ENCODE measurements at regions not wholly inside any gene's neighbourhood (a gene's known extent, or its start where the extent isn't known, plus 50 kb on each side); places are given as distances from the start of the nearest gene placed in this dataset.

DNA sequence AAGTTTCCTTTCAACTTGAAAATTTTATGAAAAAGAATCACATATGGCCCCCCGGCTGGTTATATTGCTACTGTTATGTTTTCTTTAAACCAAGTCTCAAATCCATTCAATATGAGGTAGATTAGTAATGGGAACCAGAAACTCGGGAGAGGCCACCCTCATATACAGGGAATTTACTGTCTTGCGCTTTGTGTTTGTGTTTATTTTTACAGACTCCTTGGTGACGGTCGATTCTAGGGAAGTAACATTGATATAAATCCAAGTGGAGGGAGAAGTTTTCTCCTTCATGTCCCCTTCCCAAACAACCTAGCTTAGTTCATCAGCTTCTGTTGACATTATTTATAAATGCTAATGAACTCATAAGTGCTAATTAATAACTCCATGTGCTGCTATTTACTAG is 163.5 kb upstream of the LMO4 start:
- Histone ChIP-seq H3K27me3 (no peaks in the 10 kb centered on the region), H3K4me1 (peaks cover 0 to 20% (median 4%) of the 10 kb centered on the region in 4 donors), H3K27ac (replicated peaks in 1 of 4) (no peak overlapping the region), H3K9me3 (no peaks in the 10 kb centered on the region), H3K4me3 (no peak overlapping the region), H3K36me3 (no peaks in the 10 kb centered on the region)
- DNase-seq (ENCODE audit: extremely low spot score) = no peak
- no peak for TF ChIP-seq EP300 (IDR thresholded peaks at IDR 0.05)
- TF ChIP-seq POLR2A (IDR thresholded peaks at IDR 0.05; ENCODE audit: low read depth) = no peak
- no peak for TF ChIP-seq POLR2AphosphoS5 (IDR thresholded peaks at IDR 0.05)
- TF ChIP-seq, protein P1, sequence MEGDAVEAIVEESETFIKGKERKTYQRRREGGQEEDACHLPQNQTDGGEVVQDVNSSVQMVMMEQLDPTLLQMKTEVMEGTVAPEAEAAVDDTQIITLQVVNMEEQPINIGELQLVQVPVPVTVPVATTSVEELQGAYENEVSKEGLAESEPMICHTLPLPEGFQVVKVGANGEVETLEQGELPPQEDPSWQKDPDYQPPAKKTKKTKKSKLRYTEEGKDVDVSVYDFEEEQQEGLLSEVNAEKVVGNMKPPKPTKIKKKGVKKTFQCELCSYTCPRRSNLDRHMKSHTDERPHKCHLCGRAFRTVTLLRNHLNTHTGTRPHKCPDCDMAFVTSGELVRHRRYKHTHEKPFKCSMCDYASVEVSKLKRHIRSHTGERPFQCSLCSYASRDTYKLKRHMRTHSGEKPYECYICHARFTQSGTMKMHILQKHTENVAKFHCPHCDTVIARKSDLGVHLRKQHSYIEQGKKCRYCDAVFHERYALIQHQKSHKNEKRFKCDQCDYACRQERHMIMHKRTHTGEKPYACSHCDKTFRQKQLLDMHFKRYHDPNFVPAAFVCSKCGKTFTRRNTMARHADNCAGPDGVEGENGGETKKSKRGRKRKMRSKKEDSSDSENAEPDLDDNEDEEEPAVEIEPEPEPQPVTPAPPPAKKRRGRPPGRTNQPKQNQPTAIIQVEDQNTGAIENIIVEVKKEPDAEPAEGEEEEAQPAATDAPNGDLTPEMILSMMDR (IDR thresholded peaks at IDR 0.05) = no peak
- intact Hi-C loops (cut with DNase I) = no loop called here
- 39% methylated on average over 5 of the region's 5 CpGs for WGBS

DNA sequence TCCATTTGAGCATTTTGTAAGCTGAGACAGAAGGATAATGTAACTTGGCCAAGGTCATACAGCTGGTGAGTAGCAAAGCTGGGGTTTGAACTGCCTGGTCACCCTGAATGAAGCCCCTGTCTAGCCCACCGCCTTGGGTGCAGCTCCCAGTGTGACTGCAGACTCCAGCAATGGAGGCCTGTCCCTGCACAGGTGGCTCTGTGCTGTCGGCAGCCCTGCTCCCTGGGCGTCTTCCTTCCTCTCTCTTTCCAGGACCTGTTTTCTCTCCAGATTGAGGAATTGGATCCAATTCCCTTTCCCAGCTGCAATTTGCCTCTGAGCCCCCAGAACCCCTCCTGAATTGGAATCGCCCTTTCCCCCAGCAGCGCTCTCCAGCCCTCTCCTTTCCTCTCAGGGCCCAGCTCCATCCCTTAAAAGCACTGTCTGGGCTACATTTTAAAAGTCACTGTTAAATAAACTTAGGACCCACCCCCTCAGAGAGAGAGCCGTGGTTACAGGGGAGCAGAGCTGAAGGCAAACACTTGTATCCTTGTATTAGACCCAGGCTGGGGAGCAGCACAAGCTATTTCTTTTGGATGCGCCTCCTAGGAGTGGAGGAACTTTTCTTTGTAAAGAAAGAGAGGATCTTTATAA is 161.4 kb upstream of the LMO4 start:
- H3K27ac ChIP-seq (replicated peaks in 1 of 4) = no peak overlapping the region

DNA sequence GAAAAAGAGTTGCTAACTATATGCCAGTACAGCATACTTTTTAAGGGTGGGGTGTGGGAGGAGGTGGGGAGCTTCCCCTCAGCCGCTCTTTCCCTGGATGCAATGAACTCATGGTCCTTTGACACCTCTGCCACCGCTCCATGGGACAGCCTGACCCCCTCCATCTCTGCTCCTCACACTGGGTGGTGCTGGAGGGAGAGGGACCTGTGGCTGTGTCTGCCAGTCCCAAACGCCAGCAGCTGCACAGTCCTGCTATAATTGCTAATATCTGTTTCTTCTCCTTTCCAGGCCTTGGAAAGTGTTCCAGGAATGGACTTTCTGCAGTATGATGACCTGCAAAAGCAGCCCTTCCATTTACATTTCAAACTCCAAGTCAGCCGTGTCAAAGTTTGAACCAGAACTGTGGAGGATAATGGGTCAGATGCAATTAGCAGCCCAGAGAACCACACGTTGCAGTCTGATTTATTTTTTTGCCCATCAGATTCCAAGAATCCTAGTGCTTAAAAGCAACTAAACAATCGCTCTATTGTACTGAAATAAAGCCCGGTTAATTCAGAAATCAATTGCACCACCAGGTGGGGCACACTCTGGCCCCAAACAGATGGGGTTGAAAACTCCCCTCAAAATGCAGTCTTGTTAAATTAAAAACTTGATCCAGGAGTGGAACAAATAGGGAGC is 160.7 kb upstream of the LMO4 start:
- H3K9me3 ChIP-seq = no peaks in the 10 kb centered on the region
- WGBS = 71% methylated on average over 6 of the region's 7 CpGs
- TF ChIP-seq EP300 (IDR thresholded peaks at IDR 0.05) = no peak
- TF ChIP-seq POLR2AphosphoS5 (IDR thresholded peaks at IDR 0.05) = no peak
- TF ChIP-seq POLR2A (IDR thresholded peaks at IDR 0.05; ENCODE audit: low read depth) = no peak
- TF ChIP-seq, protein P1 (IDR thresholded peaks at IDR 0.05) = no peak
- H3K4me3 ChIP-seq = no peak overlapping the region
- DNase-seq (ENCODE audit: extremely low spot score) = no peak
- peaks cover 0 to 23% (median 4%) of the 10 kb centered on the region in 4 donors for H3K4me1 ChIP-seq
- no peaks in the 10 kb centered on the region for H3K36me3 ChIP-seq
- H3K27me3 ChIP-seq = no peaks in the 10 kb centered on the region
- H3K27ac ChIP-seq (replicated peaks in 1 of 4) = no peak overlapping the region
- intact Hi-C loops (cut with DNase I) = no loop called here

More for the DNA sequence above, 161.4 kb upstream of the LMO4 start:
- WGBS = 69% methylated on average over 7 of the region's 7 CpGs
- Histone ChIP-seq H3K4me3 (no peak overlapping the region), H3K27me3 (no peaks in the 10 kb centered on the region), H3K36me3 (no peaks in the 10 kb centered on the region), H3K9me3 (no peaks in the 10 kb centered on the region), H3K4me1 (peaks cover 0 to 23% (median 4%) of the 10 kb centered on the region in 4 donors)
- no peak for DNase-seq (ENCODE audit: extremely low spot score)
- intact Hi-C loops (cut with DNase I) = no loop called here
- TF ChIP-seq EP300 (IDR thresholded peaks at IDR 0.05) (no peak), POLR2A (IDR thresholded peaks at IDR 0.05; ENCODE audit: low read depth) (no peak)
- TF ChIP-seq, protein P1 (IDR thresholded peaks at IDR 0.05) = no peak

DNA sequence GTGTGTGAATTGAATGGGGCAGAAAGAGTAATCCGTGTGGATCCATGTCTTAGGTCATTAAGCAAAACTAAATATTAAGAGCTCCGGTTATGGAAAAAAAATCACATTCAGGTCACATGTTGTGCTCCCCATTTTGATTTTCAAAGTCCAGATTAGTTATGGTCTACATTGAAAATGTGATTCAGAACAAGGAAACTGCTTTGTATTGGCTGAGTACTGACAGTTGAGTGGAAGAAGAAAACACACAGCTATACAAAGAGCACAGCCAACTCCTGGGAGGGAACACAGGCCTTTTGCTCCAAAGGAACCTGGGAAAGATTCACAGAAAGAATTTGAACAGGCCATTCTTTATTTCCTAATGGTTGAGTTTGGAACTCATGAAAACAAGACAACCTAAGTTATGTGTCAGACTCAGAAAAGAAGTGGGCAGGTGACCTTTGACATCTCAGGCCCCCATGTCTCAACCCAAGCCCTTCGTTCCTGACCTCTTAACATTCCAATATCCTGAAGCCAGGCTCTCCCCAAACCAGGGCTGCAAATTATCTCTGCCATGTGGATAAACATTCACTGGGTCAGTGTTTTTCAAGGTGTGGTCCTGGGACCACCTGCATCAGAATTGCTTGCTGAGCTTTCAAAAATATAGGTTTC is 159.3 kb upstream of the LMO4 start:
- intact Hi-C loops (cut with DNase I) = no loop called here
- no peaks in the 10 kb centered on the region for H3K27me3 ChIP-seq
- DNase-seq (ENCODE audit: extremely low spot score) = no peak
- no peak overlapping the region for H3K4me3 ChIP-seq
- peak overlapping the region in 2 of 4 donors; percentile 2 for H3K27ac ChIP-seq (replicated peaks in 1 of 4)
- 80% methylated on average over 3 of the region's 3 CpGs for WGBS
- H3K9me3 ChIP-seq = no peaks in the 10 kb centered on the region
- peaks cover 0 to 23% (median 4%) of the 10 kb centered on the region in 4 donors for H3K4me1 ChIP-seq
- H3K36me3 ChIP-seq = no peaks in the 10 kb centered on the region
- no peak for TF ChIP-seq POLR2AphosphoS5 (IDR thresholded peaks at IDR 0.05)
- TF ChIP-seq, protein P1 (IDR thresholded peaks at IDR 0.05) = no peak

All from esophagus muscularis mucosa (tissue), 4 donors.